ENCODE measurements at regions not wholly inside any gene's neighbourhood (a gene's known extent, or its start where the extent isn't known, plus 50 kb on each side); places are given as distances from the start of the nearest gene placed in this dataset.

GRCh38 chr18:78625847-78626246, 353.8 kb upstream of the SALL3 start:
- Histone ChIP-seq H3K27ac (ENCODE audit: low read length) (no peak overlapping the region), H3K27me3 (ENCODE audit: control insufficient read depth, insufficient read depth, low read length) (no peaks in the 10 kb centered on the region), H3K4me1 (ENCODE audit: control insufficient read depth, insufficient read depth, low read length) (no peaks in the 10 kb centered on the region), H3K9me3 (ENCODE audit: control insufficient read depth, insufficient read depth, low read length) (no peaks in the 10 kb centered on the region), H3K4me3 (ENCODE audit: low read length) (no peak overlapping the region), H3K36me3 (ENCODE audit: control insufficient read depth, insufficient read depth, low read length) (no peaks in the 10 kb centered on the region)
- no peak for DNase-seq (ENCODE audit: low read depth, low spot score)
- WGBS (ENCODE audit: insufficient coverage, insufficient read length), result no CpG with 5 or more reads among the region's 5 CpGs

- Histone ChIP-seq H3K27ac (ENCODE audit: low read length) (no peak overlapping the region), H3K4me1 (ENCODE audit: control insufficient read depth, insufficient read depth, low read length) (no peaks in the 10 kb centered on the region; the same call in 1 of the 2 replicates), H3K27me3 (ENCODE audit: control insufficient read depth, insufficient read depth, low read length) (no peaks in the 10 kb centered on the region), H3K9me3 (ENCODE audit: control insufficient read depth, insufficient read depth, low read length) (no peaks in the 10 kb centered on the region), H3K4me3 (ENCODE audit: low read length) (no peak overlapping the region), H3K36me3 (ENCODE audit: control insufficient read depth, insufficient read depth, low read length) (no peaks in the 10 kb centered on the region)
- WGBS (ENCODE audit: insufficient coverage, insufficient read length), result no CpG with 5 or more reads among the region's 21 CpGs
- no peak for DNase-seq (ENCODE audit: low read depth, low spot score)
Measured at GRCh38 chr18:78627551-78628346, 351.9 kb upstream of the SALL3 start.

- no CpG with 5 or more reads among the region's 15 CpGs for WGBS (ENCODE audit: insufficient coverage, insufficient read length)
- H3K4me1 ChIP-seq (ENCODE audit: control insufficient read depth, insufficient read depth, low read length), result no peaks in the 10 kb centered on the region; the same call in 1 of the 2 replicates
Measured at GRCh38 chr18:78629426-78629825, 350.2 kb upstream of the SALL3 start.

GRCh38 chr18:78630356-78630755, 349.3 kb upstream of the SALL3 start:
- Histone ChIP-seq H3K27me3 (ENCODE audit: control insufficient read depth, insufficient read depth, low read length) (no peaks in the 10 kb centered on the region), H3K4me3 (ENCODE audit: low read length) (no peak overlapping the region), H3K9me3 (ENCODE audit: control insufficient read depth, insufficient read depth, low read length) (no peaks in the 10 kb centered on the region), H3K36me3 (ENCODE audit: control insufficient read depth, insufficient read depth, low read length) (no peaks in the 10 kb centered on the region), H3K27ac (ENCODE audit: low read length) (no peak overlapping the region), H3K4me1 (ENCODE audit: control insufficient read depth, insufficient read depth, low read length) (no peaks in the 10 kb centered on the region; the same call in 1 of the 2 replicates)
- no CpG with 5 or more reads among the region's 17 CpGs for WGBS (ENCODE audit: insufficient coverage, insufficient read length)
- no peak for DNase-seq (ENCODE audit: low read depth, low spot score)

More at GRCh38 chr18:78629426-78629825, 350.2 kb upstream of the SALL3 start:
- Histone ChIP-seq H3K27me3 (ENCODE audit: control insufficient read depth, insufficient read depth, low read length) (no peaks in the 10 kb centered on the region), H3K9me3 (ENCODE audit: control insufficient read depth, insufficient read depth, low read length) (no peaks in the 10 kb centered on the region), H3K4me3 (ENCODE audit: low read length) (no peak overlapping the region), H3K27ac (ENCODE audit: low read length) (no peak overlapping the region), H3K36me3 (ENCODE audit: control insufficient read depth, insufficient read depth, low read length) (no peaks in the 10 kb centered on the region)
- no peak for DNase-seq (ENCODE audit: low read depth, low spot score)

GRCh38 chr18:78630981-78631510, 348.6 kb upstream of the SALL3 start:
- Histone ChIP-seq H3K4me3 (ENCODE audit: low read length) (no peak overlapping the region), H3K27ac (ENCODE audit: low read length) (no peak overlapping the region), H3K4me1 (ENCODE audit: control insufficient read depth, insufficient read depth, low read length) (no peaks in the 10 kb centered on the region; the same call in 1 of the 2 replicates), H3K36me3 (ENCODE audit: control insufficient read depth, insufficient read depth, low read length) (no peaks in the 10 kb centered on the region), H3K27me3 (ENCODE audit: control insufficient read depth, insufficient read depth, low read length) (no peaks in the 10 kb centered on the region), H3K9me3 (ENCODE audit: control insufficient read depth, insufficient read depth, low read length) (no peaks in the 10 kb centered on the region)
- WGBS (ENCODE audit: insufficient coverage, insufficient read length), result no CpG with 5 or more reads among the region's 14 CpGs
- no peak for DNase-seq (ENCODE audit: low read depth, low spot score)

- WGBS (ENCODE audit: insufficient coverage, insufficient read length), result no CpG with 5 or more reads among the region's 11 CpGs
- no peak for DNase-seq (ENCODE audit: low read depth, low spot score)
- Histone ChIP-seq H3K27me3 (ENCODE audit: control insufficient read depth, insufficient read depth, low read length) (no peaks in the 10 kb centered on the region), H3K27ac (ENCODE audit: low read length) (no peak overlapping the region), H3K9me3 (ENCODE audit: control insufficient read depth, insufficient read depth, low read length) (no peaks in the 10 kb centered on the region), H3K4me3 (ENCODE audit: low read length) (no peak overlapping the region), H3K4me1 (ENCODE audit: control insufficient read depth, insufficient read depth, low read length) (no peaks in the 10 kb centered on the region; the same call in 1 of the 2 replicates), H3K36me3 (ENCODE audit: control insufficient read depth, insufficient read depth, low read length) (no peaks in the 10 kb centered on the region)
Measured at GRCh38 chr18:78632111-78632541, 347.5 kb upstream of the SALL3 start.

- Histone ChIP-seq H3K9me3 (ENCODE audit: control insufficient read depth, insufficient read depth, low read length) (no peaks in the 10 kb centered on the region), H3K4me3 (ENCODE audit: low read length) (no peak overlapping the region), H3K27me3 (ENCODE audit: control insufficient read depth, insufficient read depth, low read length) (no peaks in the 10 kb centered on the region), H3K4me1 (ENCODE audit: control insufficient read depth, insufficient read depth, low read length) (no peaks in the 10 kb centered on the region; the same call in 1 of the 2 replicates), H3K36me3 (ENCODE audit: control insufficient read depth, insufficient read depth, low read length) (no peaks in the 10 kb centered on the region), H3K27ac (ENCODE audit: low read length) (no peak overlapping the region)
- WGBS (ENCODE audit: insufficient coverage, insufficient read length), result no CpG with 5 or more reads among the region's 20 CpGs
- DNase-seq (ENCODE audit: low read depth, low spot score), result no peak
Measured at GRCh38 chr18:78634061-78634696, 345.4 kb upstream of the SALL3 start.

GRCh38 chr18:78635093-78635800, 344.4 kb upstream of the SALL3 start:
- no peaks in the 10 kb centered on the region for H3K27me3 ChIP-seq (ENCODE audit: control insufficient read depth, insufficient read depth, low read length)
- no peaks in the 10 kb centered on the region for H3K36me3 ChIP-seq (ENCODE audit: control insufficient read depth, insufficient read depth, low read length)
- DNase-seq (ENCODE audit: low read depth, low spot score), result no peak
- H3K4me1 ChIP-seq (ENCODE audit: control insufficient read depth, insufficient read depth, low read length), result no peaks in the 10 kb centered on the region; the same call in 1 of the 2 replicates
- no peaks in the 10 kb centered on the region for H3K9me3 ChIP-seq (ENCODE audit: control insufficient read depth, insufficient read depth, low read length)
- H3K27ac ChIP-seq (ENCODE audit: low read length), result no peak overlapping the region
- no CpG with 5 or more reads among the region's 29 CpGs for WGBS (ENCODE audit: insufficient coverage, insufficient read length)
- H3K4me3 ChIP-seq (ENCODE audit: low read length), result no peak overlapping the region

GRCh38 chr18:78636260-78636659, 343.4 kb upstream of the SALL3 start:
- Histone ChIP-seq H3K9me3 (ENCODE audit: control insufficient read depth, insufficient read depth, low read length) (no peaks in the 10 kb centered on the region), H3K36me3 (ENCODE audit: control insufficient read depth, insufficient read depth, low read length) (no peaks in the 10 kb centered on the region), H3K4me1 (ENCODE audit: control insufficient read depth, insufficient read depth, low read length) (no peaks in the 10 kb centered on the region; the same call in 1 of the 2 replicates), H3K27ac (ENCODE audit: low read length) (no peak overlapping the region), H3K27me3 (ENCODE audit: control insufficient read depth, insufficient read depth, low read length) (no peaks in the 10 kb centered on the region), H3K4me3 (ENCODE audit: low read length) (no peak overlapping the region)
- WGBS (ENCODE audit: insufficient coverage, insufficient read length), result 100% methylated on average over 1 of the region's 2 CpGs
- no peak for DNase-seq (ENCODE audit: low read depth, low spot score)
